ENCODE measurements at regions not wholly inside any gene's neighbourhood (a gene's known extent, or its start where the extent isn't known, plus 50 kb on each side); places are given as distances from the start of the nearest gene placed in this dataset.

DNA sequence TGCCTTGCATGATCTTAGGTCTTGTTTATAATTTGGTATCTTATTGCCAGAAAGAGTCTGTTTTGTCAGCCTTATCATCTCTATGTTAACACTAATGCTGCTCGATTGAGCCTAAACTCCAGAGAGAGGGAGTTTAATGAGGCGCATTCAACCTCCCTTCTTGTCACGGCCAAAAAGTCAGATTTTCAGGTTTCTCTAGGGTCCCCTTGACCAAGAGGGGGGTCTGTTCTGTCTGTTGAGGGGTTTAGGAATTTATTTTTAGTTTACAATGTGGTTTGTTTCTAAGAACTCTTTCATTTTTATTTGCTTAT lies 285.7 kb upstream of the VWC2 start:
- no peak for DNase-seq
- Histone ChIP-seq H3K27me3 (ENCODE audit: control insufficient read depth, insufficient read depth, low read length, poor library complexity, severe bottlenecking) (peaks cover 13% of the 10 kb centered on the region), H3K4me1 (ENCODE audit: control insufficient read depth, insufficient read depth, low read length) (peaks cover 10% of the 10 kb centered on the region), H3K9ac (ENCODE audit: extremely low read depth, low read length, poor library complexity, severe bottlenecking) (no peak overlapping the region), H3K4me3 (ENCODE audit: low read length) (no peak overlapping the region), H3K27ac (ENCODE audit: low read depth, low read length) (no peak overlapping the region), H3K9me3 (ENCODE audit: control insufficient read depth, low read length) (no peaks in the 10 kb centered on the region), H3K36me3 (ENCODE audit: control insufficient read depth, insufficient read depth, low read length) (no peaks in the 10 kb centered on the region)
- no peak overlapping the region for H3K4me3 Mint-ChIP-seq
- TF ChIP-seq CTCF (conservative IDR thresholded peaks at IDR 0.05) = no peak
- H3K4me1 Mint-ChIP-seq = peaks cover 37% of the 10 kb centered on the region
- no peaks in the 10 kb centered on the region for H3K36me3 Mint-ChIP-seq (ENCODE audit: low read depth)
- WGBS, 2 experiments (ENCODE audit: insufficient coverage in 1 of 2, insufficient read length in 1 of 2) = 88 to 93% methylated on average over 2 to 3 of the region's 3 CpGs
- H3K27me3 Mint-ChIP-seq (ENCODE audit: insufficient read depth) = peaks cover 8% of the 10 kb centered on the region
- no peak overlapping the region for H3K27ac Mint-ChIP-seq
- H3K9me3 Mint-ChIP-seq = no peaks in the 10 kb centered on the region

DNA sequence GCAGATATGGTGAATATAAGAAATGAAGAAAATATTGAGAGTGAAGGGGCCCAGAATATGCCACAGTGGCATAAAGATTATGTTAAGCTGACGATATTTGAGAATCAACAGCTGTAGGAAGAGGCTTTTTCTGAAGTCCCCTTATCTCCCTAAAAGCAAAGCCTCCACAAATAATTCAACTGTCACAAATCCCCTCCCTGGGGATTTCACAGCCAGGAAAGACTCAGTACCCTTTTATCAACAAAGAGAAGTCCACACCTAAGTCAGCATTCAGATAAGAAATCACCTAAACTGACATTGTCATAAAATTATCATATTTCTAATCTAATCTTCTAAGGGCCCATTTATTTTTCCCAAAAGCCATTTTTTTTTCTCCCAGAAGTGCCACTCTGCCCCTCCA lies 284.9 kb upstream of the VWC2 start:
- no peak for TF ChIP-seq CTCF (conservative IDR thresholded peaks at IDR 0.05)
- Mint-ChIP-seq H3K27ac (peak overlapping the region; percentile 32), H3K4me3 (peak overlapping the region; percentile 7), H3K36me3 (ENCODE audit: low read depth) (no peaks in the 10 kb centered on the region), H3K27me3 (ENCODE audit: insufficient read depth) (peaks cover 8% of the 10 kb centered on the region), H3K4me1 (peaks cover 37% of the 10 kb centered on the region), H3K9me3 (no peaks in the 10 kb centered on the region)
- peak; percentile 57 for DNase-seq
- WGBS, 2 experiments (ENCODE audit: insufficient coverage in 1 of 2, insufficient read length in 1 of 2) = 33 to 67% methylated on average over 1 of the region's 1 CpG
- Histone ChIP-seq H3K27me3 (ENCODE audit: control insufficient read depth, insufficient read depth, low read length, poor library complexity, severe bottlenecking) (peaks cover 13% of the 10 kb centered on the region), H3K9me3 (ENCODE audit: control insufficient read depth, low read length) (no peaks in the 10 kb centered on the region), H3K27ac (ENCODE audit: low read depth, low read length) (no peak overlapping the region), H3K9ac (ENCODE audit: extremely low read depth, low read length, poor library complexity, severe bottlenecking) (no peak overlapping the region), H3K4me3 (ENCODE audit: low read length) (no peak overlapping the region), H3K4me1 (ENCODE audit: control insufficient read depth, insufficient read depth, low read length) (peaks cover 10% of the 10 kb centered on the region), H3K36me3 (ENCODE audit: control insufficient read depth, insufficient read depth, low read length) (no peaks in the 10 kb centered on the region)

- H3K27ac ChIP-seq (ENCODE audit: low read depth, low read length) = no peak overlapping the region
- H3K4me3 ChIP-seq (ENCODE audit: low read length) = no peak overlapping the region
- no peak for TF ChIP-seq CTCF (conservative IDR thresholded peaks at IDR 0.05)
- no peaks in the 10 kb centered on the region for H3K36me3 ChIP-seq (ENCODE audit: control insufficient read depth, insufficient read depth, low read length)
- Mint-ChIP-seq H3K9me3 (no peaks in the 10 kb centered on the region), H3K4me3 (no peak overlapping the region), H3K36me3 (ENCODE audit: low read depth) (no peaks in the 10 kb centered on the region), H3K4me1 (peaks cover 4% of the 10 kb centered on the region), H3K27ac (no peak overlapping the region), H3K27me3 (ENCODE audit: insufficient read depth) (peaks cover 5% of the 10 kb centered on the region)
- no peaks in the 10 kb centered on the region for H3K9me3 ChIP-seq (ENCODE audit: control insufficient read depth, low read length)
- H3K9ac ChIP-seq (ENCODE audit: extremely low read depth, low read length, poor library complexity, severe bottlenecking) = no peak overlapping the region
- no peaks in the 10 kb centered on the region for H3K4me1 ChIP-seq (ENCODE audit: control insufficient read depth, insufficient read depth, low read length)
- 93 to 97% methylated on average over 6 of the region's 6 CpGs for WGBS, 2 experiments (ENCODE audit: insufficient coverage in 1 of 2, insufficient read length in 1 of 2)
- no peak for DNase-seq
- no peaks in the 10 kb centered on the region for H3K27me3 ChIP-seq (ENCODE audit: control insufficient read depth, insufficient read depth, low read length, poor library complexity, severe bottlenecking)
Measured at GRCh38 chr7:49497471-49497870, 276.0 kb upstream of the VWC2 start.
